H1 (cell line): ENCODE measurements at regions not wholly inside any gene's neighbourhood (a gene's known extent, or its start where the extent isn't known, plus 50 kb on each side); places are given as distances from the start of the nearest gene placed in this dataset.

Experiments
- CTCF ChIA-PET: fragments of 300-600 bp; sonication (Branson Sonifier 250); formaldehyde crosslinking; loops from one replicate; lab custom pipeline; 2021; ENCODE audit not compliant: partially characterized antibody; lab: Charles Lee
- POLR2A ChIA-PET: fragments of 300-600 bp; sonication (Branson Sonifier 250); formaldehyde crosslinking; loops from one replicate; lab custom pipeline; 2021; ENCODE audit warnings: inconsistent platforms; ENCODE audit not compliant: partially characterized antibody; lab: Charles Lee
- DNase-seq, 2 experiments: peaks; one replicate each; pipeline versions ENCODE4 v3.0.0 to v3.0.0-alpha.2; 2010 to 2022; ENCODE audit warnings: low spot score in 2 of 2, low read depth in 1 of 2, mixed read lengths in 1 of 2
- FAIRE-seq: peaks from 2 replicates; lab custom pipeline; 2011; peaks lifted over from hg19 to GRCh38; lab: Jason Lieb, UNC
- H2AFZ ChIP-seq: 2 replicates; pipeline ENCODE4 v1.8.1; 2012; ENCODE audit warnings: low read length, inconsistent platforms
- H2AK5ac ChIP-seq: 2 replicates; pipeline ENCODE4 v1.6.1; 2013; ENCODE audit warnings: low read depth, low read length
- H2BK120ac ChIP-seq: replicated peaks from 2 replicates; pipeline ENCODE3; 2013; ENCODE audit warnings: low read depth, low read length, inconsistent platforms
- H2BK12ac ChIP-seq: 2 replicates; pipeline ENCODE4 v1.6.1; 2013; ENCODE audit warnings: low read depth, low read length
- H2BK15ac ChIP-seq: 2 replicates; pipeline ENCODE4 v1.6.1; 2013; ENCODE audit warnings: low read length
- H2BK20ac ChIP-seq: 2 replicates; pipeline ENCODE4 v1.6.1; 2013; ENCODE audit warnings: low read length
- H2BK5ac ChIP-seq: 2 replicates; pipeline ENCODE4 v1.6.1; 2013; ENCODE audit warnings: low read depth, low read length
- H3K14ac ChIP-seq: 2 replicates; pipeline ENCODE4 v1.6.1; 2013; ENCODE audit warnings: inconsistent platforms; ENCODE audit not compliant: insufficient read length
- H3K18ac ChIP-seq: 2 replicates; pipeline ENCODE4 v1.6.1; 2013; ENCODE audit warnings: low read length; ENCODE audit errors: extremely low read depth
- H3K23ac ChIP-seq: 2 replicates; pipeline ENCODE4 v1.6.1; 2013; ENCODE audit warnings: inconsistent platforms; ENCODE audit not compliant: insufficient read length
- H3K23me2 ChIP-seq: 2 replicates; pipeline ENCODE4 v1.6.1; 2013; ENCODE audit warnings: low read depth, low read length
- H3K27ac ChIP-seq: 2 replicates; pipeline ENCODE4 v1.6.1; 2011; ENCODE audit warnings: low read depth, low read length, inconsistent platforms
- H3K27me3 ChIP-seq, 4 experiments: replicated peaks in 1 of 4; 1 replicate in 1 of 4; 2 replicates in 3 of 4; pipeline versions ENCODE4 v1.6.1 to v1.8.1; 2011 to 2013; ENCODE audit warnings: low read length in 3 of 4, mild to moderate bottlenecking in 3 of 4, inconsistent platforms in 2 of 4, mixed read lengths in 2 of 4, moderate library complexity in 1 of 4; ENCODE audit not compliant: control insufficient read depth in 3 of 4, insufficient read depth in 3 of 4; ENCODE audit errors: extremely low read depth in 1 of 4
- H3K36me3 ChIP-seq, 4 experiments: 2 replicates each; pipeline versions ENCODE4 v1.6.1 to v1.8.1; 2011 to 2013; ENCODE audit warnings: mild to moderate bottlenecking in 4 of 4, low read length in 3 of 4, moderate library complexity in 2 of 4, control low read depth in 1 of 4, inconsistent platforms in 1 of 4; ENCODE audit not compliant: insufficient read depth in 4 of 4, control insufficient read depth in 2 of 4
- H3K4ac ChIP-seq: replicated peaks from 2 replicates; pipeline ENCODE3; 2013; ENCODE audit warnings: low read length, low read depth, mixed read lengths, inconsistent platforms; ENCODE audit not compliant: insufficient read length
- H3K4me1 ChIP-seq, 4 experiments: replicated peaks in 1 of 4; 1 replicate in 1 of 4; 2 replicates in 3 of 4; pipeline versions ENCODE4 v1.6.1 to v1.8.1; 2011 to 2013; ENCODE audit warnings: low read length in 3 of 4, inconsistent platforms in 2 of 4, mixed read lengths in 1 of 4; ENCODE audit not compliant: insufficient read depth in 4 of 4, control insufficient read depth in 3 of 4
- H3K4me2 ChIP-seq, 2 experiments: 2 replicates each; pipeline versions ENCODE4 v1.6.1 to v1.8.1; 2011 to 2013; ENCODE audit warnings: low read depth in 2 of 2, low read length in 2 of 2, control low read depth in 1 of 2, inconsistent platforms in 1 of 2, mild to moderate bottlenecking in 1 of 2; ENCODE audit not compliant: insufficient read depth in 1 of 2
- H3K4me3 ChIP-seq, 4 experiments: fragments of 200-600, 300-600 bp in 1 of 4; sonication (generic), shearing (Covaris generic), sonication (Bioruptor Twin) in 1 of 4; 2 replicates each; pipeline versions ENCODE4 v1.5.1 to v1.8.1; 2011 to 2016; ENCODE audit warnings: low read length in 4 of 4, low read depth in 3 of 4, control low read depth in 2 of 4, inconsistent platforms in 2 of 4, mild to moderate bottlenecking in 2 of 4, mixed read lengths in 1 of 4, moderate library complexity in 1 of 4; ENCODE audit not compliant: insufficient read depth in 2 of 4; ENCODE audit errors: extremely low read depth in 1 of 4
- H3K56ac ChIP-seq: replicated peaks from 2 replicates; pipeline ENCODE3; 2013; ENCODE audit warnings: low read depth, mild to moderate bottlenecking, mixed read lengths, low read length, inconsistent platforms; ENCODE audit not compliant: insufficient read length
- H3K79me1 ChIP-seq: 2 replicates; pipeline ENCODE4 v1.6.1; 2013; ENCODE audit warnings: low read depth, low read length, control low read depth
- H3K79me2 ChIP-seq, 2 experiments: 2 replicates each; pipeline versions ENCODE4 v1.6.1 to v1.8.1; 2012 to 2013; ENCODE audit warnings: low read length in 2 of 2, mild to moderate bottlenecking in 2 of 2, inconsistent platforms in 1 of 2; ENCODE audit not compliant: insufficient read depth in 2 of 2, control insufficient read depth in 1 of 2
- H3K9ac ChIP-seq, 4 experiments: replicated peaks in 1 of 4; 1 replicate in 1 of 4; 2 replicates in 3 of 4; pipeline versions ENCODE4 v1.6.1 to v1.8.1; 2011 to 2013; ENCODE audit warnings: low read depth in 3 of 4, low read length in 3 of 4, control low read depth in 2 of 4, mild to moderate bottlenecking in 2 of 4, moderate library complexity in 2 of 4, inconsistent platforms in 1 of 4; ENCODE audit errors: extremely low read depth in 1 of 4
- H3K9me3 ChIP-seq, 2 experiments: 2 replicates each; pipeline versions ENCODE4 v1.6.1 to v1.8.1; 2012 to 2013; ENCODE audit warnings: mild to moderate bottlenecking in 2 of 2, moderate library complexity in 2 of 2, control low read depth in 1 of 2, inconsistent platforms in 1 of 2, low read depth in 1 of 2, low read length in 1 of 2, mixed read lengths in 1 of 2; ENCODE audit not compliant: insufficient read depth in 2 of 2
- H4K20me1 ChIP-seq, 2 experiments: replicated peaks in 1 of 2; 2 replicates each; pipeline versions ENCODE3 to v1.8.1; 2011 to 2013; ENCODE audit warnings: inconsistent platforms in 2 of 2, low read length in 2 of 2, mild to moderate bottlenecking in 1 of 2; ENCODE audit not compliant: insufficient read depth in 2 of 2, control insufficient read depth in 1 of 2
- H4K5ac ChIP-seq: 2 replicates; pipeline ENCODE4 v1.6.1; 2013; ENCODE audit warnings: low read length, low read depth, mixed read lengths, inconsistent platforms; ENCODE audit not compliant: insufficient read length
- H4K8ac ChIP-seq: 2 replicates; pipeline ENCODE4 v1.8.0; 2013; ENCODE audit warnings: mild to moderate bottlenecking, moderate library complexity, low read length, inconsistent platforms; ENCODE audit not compliant: insufficient read depth; ENCODE audit errors: extremely low read depth
- H4K91ac ChIP-seq: replicated peaks from 2 replicates; pipeline ENCODE3; 2013; ENCODE audit warnings: low read length, mixed read lengths, inconsistent platforms; ENCODE audit not compliant: insufficient read length
- ASH2L ChIP-seq: fragments of 200-600, 300-600 bp; sonication (generic); IDR thresholded peaks from one replicate; pipeline ENCODE4 v1.7.1; 2017; ENCODE audit warnings: low read length
- BCL11A ChIP-seq, 2 experiments: IDR thresholded peaks; one replicate each; pipeline ENCODE4 v1.6.1; 2011; ENCODE audit warnings: low read depth in 2 of 2, low read length in 2 of 2, mild to moderate bottlenecking in 2 of 2
- EP300 ChIP-seq, 2 experiments: IDR thresholded peaks; 1 replicate in 1 of 2; 2 replicates in 1 of 2; pipeline ENCODE4 v1.6.1; 2011 to 2012; ENCODE audit warnings: low read depth in 2 of 2, low read length in 2 of 2, mild to moderate bottlenecking in 2 of 2, borderline replicate concordance in 1 of 2, inconsistent platforms in 1 of 2, moderate library complexity in 1 of 2
- JUN ChIP-seq: IDR thresholded peaks from 2 replicates; pipeline ENCODE4 v1.6.1; 2011; ENCODE audit warnings: low read depth, mild to moderate bottlenecking, improper control_type of control experiment, low read length
- KDM5A ChIP-seq: fragments of 200-600 bp; IDR thresholded peaks from 2 replicates; pipeline ENCODE4 v1.7.1; 2012; ENCODE audit warnings: mild to moderate bottlenecking, low read length, inconsistent platforms, mixed read lengths
- NANOG ChIP-seq: IDR thresholded peaks from 2 replicates; pipeline ENCODE4 v1.6.1; 2011; ENCODE audit warnings: low read length, low read depth, mild to moderate bottlenecking, inconsistent platforms; ENCODE audit not compliant: insufficient read depth, poor library complexity, severe bottlenecking
- POLR2A ChIP-seq, 2 experiments: IDR thresholded peaks; 1 replicate in 1 of 2; 2 replicates in 1 of 2; pipeline ENCODE4 v1.6.1; 2011; ENCODE audit warnings: low read depth in 2 of 2, low read length in 2 of 2, mild to moderate bottlenecking in 2 of 2; ENCODE audit errors: control extremely low read depth in 1 of 2
- POLR2AphosphoS5 ChIP-seq: IDR thresholded peaks from 2 replicates; pipeline ENCODE4 v1.6.1; 2011; ENCODE audit warnings: low read depth, low read length
- RBBP5 ChIP-seq: IDR thresholded peaks from 2 replicates; pipeline ENCODE4 v1.7.1; 2012; ENCODE audit warnings: low read depth, mild to moderate bottlenecking, inconsistent platforms, low read length, moderate library complexity, borderline replicate concordance
- RNF2 ChIP-seq: fragments of 200-900, 300-1000 bp; sonication (generic); IDR thresholded peaks from 2 replicates; pipeline ENCODE4 v1.7.1; 2016; ENCODE audit warnings: borderline replicate concordance, low read depth, mild to moderate bottlenecking, antibody characterized with exemption, low read length; ENCODE audit not compliant: poor library complexity, severe bottlenecking; ENCODE audit errors: missing control alignments
- SIN3A ChIP-seq, 2 experiments: IDR thresholded peaks in 1 of 2; conservative IDR thresholded peaks in 1 of 2; 2 replicates each; pipeline ENCODE4 v1.6.1; 2011 to 2012; ENCODE audit warnings: low read length in 2 of 2, improper control_type of control experiment in 1 of 2, low read depth in 1 of 2, mild to moderate bottlenecking in 1 of 2
- SIRT6 ChIP-seq: IDR thresholded peaks from one replicate; pipeline ENCODE4 v1.7.1; 2012; ENCODE audit warnings: low read length, inconsistent platforms
- SIX5 ChIP-seq: IDR thresholded peaks from 2 replicates; pipeline ENCODE4 v1.6.1; 2011; ENCODE audit warnings: mild to moderate bottlenecking, low read depth, low read length
- TBP ChIP-seq: IDR thresholded peaks from 2 replicates; pipeline ENCODE4 v1.6.1; 2011; ENCODE audit warnings: low read depth, low read length, improper control_type of control experiment
- TEAD4 ChIP-seq: IDR thresholded peaks from 2 replicates; pipeline ENCODE4 v1.6.1; 2012; ENCODE audit warnings: low read depth, low read length, inconsistent platforms, mixed read lengths
- WGBS, 2 experiments: shearing (Covaris generic) in 1 of 2; methylation state at CpG; one replicate each; pipeline versions ENCODE4 v1.1.6 to v1.1.7; 2013 to 2015; ENCODE audit warnings: low lambda C conversion rate in 2 of 2, mixed read lengths in 2 of 2, inconsistent platforms in 1 of 2, low coverage in 1 of 2, missing lambda C conversion rate in 1 of 2; ENCODE audit not compliant: insufficient replicate concordance in 2 of 2, insufficient coverage in 1 of 2, insufficient read length in 1 of 2; ENCODE audit errors: extremely low coverage in 1 of 2, missing lambda C conversion rate in 1 of 2; 5-methylcytosine and 5-hydroxymethylcytosine counted together

- Histone ChIP-seq H2BK12ac (no peak overlapping the region), H3K36me3 (no peaks in the 10 kb centered on the region), H3K4me1 (no peaks in the 10 kb centered on the region), H3K4ac (no peak overlapping the region), H2BK15ac (no peak overlapping the region), H3K9me3 (no peaks in the 10 kb centered on the region), H3K79me1 (no peaks in the 10 kb centered on the region), H3K56ac (no peak overlapping the region), H4K20me1 (no peaks in the 10 kb centered on the region), H3K18ac (no peak overlapping the region), H2BK20ac (no peak overlapping the region), H3K4me2 (no peak overlapping the region), H4K5ac (no peak overlapping the region), H2AFZ (peak overlapping the region; percentile 66; the same call in 1 of the 2 replicates), H2BK120ac (no peak overlapping the region), H4K91ac (no peak overlapping the region), H3K4me3 (no peak overlapping the region), H3K27me3 (no peaks in the 10 kb centered on the region), H2AK5ac (no peak overlapping the region), H3K9ac (no peak overlapping the region), H3K23me2 (no peaks in the 10 kb centered on the region), H3K14ac (no peak overlapping the region), H3K27ac (no peak overlapping the region), H4K8ac (no peak overlapping the region), H3K23ac (no peak overlapping the region), H3K79me2 (no peaks in the 10 kb centered on the region), H2BK5ac (no peak overlapping the region)
- WGBS, 2 experiments = 89% methylated on average over 6 of the region's 6 CpGs; no CpG with 5 or more reads in 1 of the 2 experiments
- ChIA-PET CTCF (interaction anchor here (1.7 kb wide), 1 partner anchor 14 kb away, joined by 4 read pairs; no protein-coding TSS in a partner anchor), POLR2A (no interaction called here)
- no peak for DNase-seq
- FAIRE-seq = no peak
- TF ChIP-seq BCL11A (IDR thresholded peaks at IDR 0.05; ENCODE audit: low read depth in 2 of 2, low read length in 2 of 2) (no peak), ASH2L (no peak), SIRT6 (no peak), TEAD4 (no peak), POLR2A (IDR thresholded peaks at IDR 0.05; ENCODE audit: control extremely low read depth in 1 of 2, low read depth in 2 of 2, low read length in 2 of 2) (no peak), POLR2AphosphoS5 (no peak), JUN (no peak), TBP (no peak), EP300 (IDR thresholded peaks at IDR 0.05; ENCODE audit: borderline replicate concordance in 1 of 2, low read depth in 2 of 2, low read length in 2 of 2) (no peak), SIX5 (no peak), RNF2 (no peak), RBBP5 (no peak), KDM5A (no peak), SIN3A (conservative IDR thresholded peaks at IDR 0.05 in 1 of 2, IDR thresholded peaks at IDR 0.05 in 1 of 2; ENCODE audit: low read depth in 1 of 2, low read length in 2 of 2) (no peak), NANOG (no peak)
Measured at GRCh38 chr5:40406741-40407211, 272.9 kb upstream of the PTGER4 start.
